ENCODE measurements at regions not wholly inside any gene's neighbourhood (a gene's known extent, or its start where the extent isn't known, plus 50 kb on each side); places are given as distances from the start of the nearest gene placed in this dataset.

GRCh38 chr5:9859808-9860207 lies 229.7 kb upstream of the TAS2R1 start:
- no CpG with 5 or more reads among the region's 1 CpG for WGBS (ENCODE audit: insufficient coverage)
- Mint-ChIP-seq H3K27ac (no peak overlapping the region), H3K4me1 (no peaks in the 10 kb centered on the region), H3K36me3 (no peaks in the 10 kb centered on the region), H3K27me3 (no peaks in the 10 kb centered on the region), H3K4me3 (no peak overlapping the region), H3K9me3 (peaks cover 7 to 18% (median 13%) of the 10 kb centered on the region in 3 donors)
- no peaks in the 10 kb centered on the region for H3K9me3 ChIP-seq
- no peak for DNase-seq
- POLR2A ChIA-PET = no interaction called here
- H3K4me1 ChIP-seq (ENCODE audit: control insufficient read depth in 1 of 2, extremely low read depth in 1 of 2, insufficient read depth in 2 of 2, low read length in 2 of 2) = no peaks in the 10 kb centered on the region
- no peak overlapping the region for H3K27ac ChIP-seq (ENCODE audit: low read length)
- no peak for ATAC-seq (replicated peaks in 1 of 4)
- H3K4me3 ChIP-seq (ENCODE audit: control insufficient read depth in 1 of 2, extremely low read depth in 1 of 2, low read length in 1 of 2) = no peak overlapping the region
- H3K36me3 ChIP-seq (ENCODE audit: control insufficient read depth in 2 of 2, extremely low read depth in 1 of 2, insufficient read depth in 1 of 2, low read length in 1 of 2) = no peaks in the 10 kb centered on the region
- CTCF ChIA-PET = interaction anchor here in 1 of 2 donors (0.6 kb wide), 1 partner anchor 31 kb away, joined by 3 read pairs; no protein-coding TSS in a partner anchor
- H3K27me3 ChIP-seq (replicated peaks in 1 of 2; ENCODE audit: control insufficient read depth in 2 of 2, extremely low read depth in 1 of 2, insufficient read depth in 2 of 2, low read length in 1 of 2) = no peaks in the 10 kb centered on the region

- ATAC-seq (replicated peaks in 1 of 4) (peak in 1 of 4 experiments; percentile 24), DNase-seq (no peak)
- Histone ChIP-seq H3K27ac (ENCODE audit: low read length) (no peak overlapping the region), H3K4me3 (ENCODE audit: control insufficient read depth in 1 of 2, extremely low read depth in 1 of 2, low read length in 1 of 2) (no peak overlapping the region), H3K4me1 (ENCODE audit: control insufficient read depth in 1 of 2, extremely low read depth in 1 of 2, insufficient read depth in 2 of 2, low read length in 2 of 2) (no peaks in the 10 kb centered on the region), H3K9me3 (no peaks in the 10 kb centered on the region), H3K36me3 (ENCODE audit: control insufficient read depth in 2 of 2, extremely low read depth in 1 of 2, insufficient read depth in 1 of 2, low read length in 1 of 2) (no peaks in the 10 kb centered on the region), H3K27me3 (replicated peaks in 1 of 2; ENCODE audit: control insufficient read depth in 2 of 2, extremely low read depth in 1 of 2, insufficient read depth in 2 of 2, low read length in 1 of 2) (no peaks in the 10 kb centered on the region)
- no peaks in the 10 kb centered on the region for H3K4me1 Mint-ChIP-seq
- H3K27ac Mint-ChIP-seq = no peak overlapping the region
- H3K27me3 Mint-ChIP-seq = no peaks in the 10 kb centered on the region
- no peak overlapping the region for H3K4me3 Mint-ChIP-seq
- no peaks in the 10 kb centered on the region for H3K36me3 Mint-ChIP-seq
- peaks cover 4 to 19% (median 11%) of the 10 kb centered on the region in 3 donors for H3K9me3 Mint-ChIP-seq
- POLR2A ChIA-PET = no interaction called here
- CTCF ChIA-PET = no interaction called here
- WGBS (ENCODE audit: insufficient coverage) = 88% methylated on average over 1 of the region's 3 CpGs
Measured at GRCh38 chr5:9858043-9858442, 227.9 kb upstream of the TAS2R1 start.

GRCh38 chr5:9853309-9853708 lies 223.2 kb upstream of the TAS2R1 start:
- Histone ChIP-seq H3K27me3 (replicated peaks in 1 of 2; ENCODE audit: control insufficient read depth in 2 of 2, extremely low read depth in 1 of 2, insufficient read depth in 2 of 2, low read length in 1 of 2) (no peaks in the 10 kb centered on the region), H3K9me3 (no peaks in the 10 kb centered on the region), H3K4me1 (ENCODE audit: control insufficient read depth in 1 of 2, extremely low read depth in 1 of 2, insufficient read depth in 2 of 2, low read length in 2 of 2) (no peaks in the 10 kb centered on the region), H3K27ac (ENCODE audit: low read length) (no peak overlapping the region), H3K36me3 (ENCODE audit: control insufficient read depth in 2 of 2, extremely low read depth in 1 of 2, insufficient read depth in 1 of 2, low read length in 1 of 2) (no peaks in the 10 kb centered on the region), H3K4me3 (ENCODE audit: control insufficient read depth in 1 of 2, extremely low read depth in 1 of 2, low read length in 1 of 2) (no peak overlapping the region)
- Mint-ChIP-seq H3K9me3 (peaks cover 4 to 22% (median 11%) of the 10 kb centered on the region in 3 donors), H3K27me3 (no peaks in the 10 kb centered on the region), H3K27ac (no peak overlapping the region), H3K4me3 (no peak overlapping the region), H3K4me1 (no peaks in the 10 kb centered on the region), H3K36me3 (no peaks in the 10 kb centered on the region)
- ChIA-PET POLR2A (no interaction called here), CTCF (no interaction called here)
- DNase-seq (no peak), ATAC-seq (replicated peaks in 1 of 4) (no peak)
- no CpG with 5 or more reads among the region's 2 CpGs for WGBS (ENCODE audit: insufficient coverage)

- H3K4me1 Mint-ChIP-seq = no peaks in the 10 kb centered on the region
- no peaks in the 10 kb centered on the region for H3K9me3 ChIP-seq
- no peak overlapping the region for H3K27ac Mint-ChIP-seq
- no peak overlapping the region for H3K27ac ChIP-seq (ENCODE audit: low read length)
- ATAC-seq (replicated peaks in 1 of 4) (no peak), DNase-seq (no peak)
- no peaks in the 10 kb centered on the region for H3K27me3 ChIP-seq (replicated peaks in 1 of 2; ENCODE audit: control insufficient read depth in 2 of 2, extremely low read depth in 1 of 2, insufficient read depth in 2 of 2, low read length in 1 of 2)
- no peaks in the 10 kb centered on the region for H3K27me3 Mint-ChIP-seq
- WGBS (ENCODE audit: insufficient coverage) = 80% methylated on average over 1 of the region's 3 CpGs
- ChIA-PET CTCF (no interaction called here), POLR2A (no interaction called here)
- peaks cover 4 to 22% (median 11%) of the 10 kb centered on the region in 3 donors for H3K9me3 Mint-ChIP-seq
- H3K4me3 Mint-ChIP-seq = no peak overlapping the region
- no peaks in the 10 kb centered on the region for H3K36me3 ChIP-seq (ENCODE audit: control insufficient read depth in 2 of 2, extremely low read depth in 1 of 2, insufficient read depth in 1 of 2, low read length in 1 of 2)
- H3K4me3 ChIP-seq (ENCODE audit: control insufficient read depth in 1 of 2, extremely low read depth in 1 of 2, low read length in 1 of 2) = no peak overlapping the region
- H3K4me1 ChIP-seq (ENCODE audit: control insufficient read depth in 1 of 2, extremely low read depth in 1 of 2, insufficient read depth in 2 of 2, low read length in 2 of 2) = no peaks in the 10 kb centered on the region
- H3K36me3 Mint-ChIP-seq = no peaks in the 10 kb centered on the region
Measured at GRCh38 chr5:9852671-9853070, 222.5 kb upstream of the TAS2R1 start.

GRCh38 chr5:9851458-9851857 lies 221.3 kb upstream of the TAS2R1 start:
- Histone ChIP-seq H3K27me3 (replicated peaks in 1 of 2; ENCODE audit: control insufficient read depth in 2 of 2, extremely low read depth in 1 of 2, insufficient read depth in 2 of 2, low read length in 1 of 2) (no peaks in the 10 kb centered on the region), H3K4me1 (ENCODE audit: control insufficient read depth in 1 of 2, extremely low read depth in 1 of 2, insufficient read depth in 2 of 2, low read length in 2 of 2) (no peaks in the 10 kb centered on the region), H3K4me3 (ENCODE audit: control insufficient read depth in 1 of 2, extremely low read depth in 1 of 2, low read length in 1 of 2) (no peak overlapping the region), H3K9me3 (no peaks in the 10 kb centered on the region), H3K36me3 (ENCODE audit: control insufficient read depth in 2 of 2, extremely low read depth in 1 of 2, insufficient read depth in 1 of 2, low read length in 1 of 2) (no peaks in the 10 kb centered on the region), H3K27ac (ENCODE audit: low read length) (no peak overlapping the region)
- no peaks in the 10 kb centered on the region for H3K4me1 Mint-ChIP-seq
- H3K27ac Mint-ChIP-seq = no peak overlapping the region
- 100% methylated on average over 1 of the region's 3 CpGs for whole genome bisulfite sequencing (ENCODE audit: insufficient coverage)
- peaks cover 0 to 22% (median 3%) of the 10 kb centered on the region in 3 donors for H3K9me3 Mint-ChIP-seq
- DNase-seq (no peak), ATAC-seq (replicated peaks in 1 of 4) (no peak)
- POLR2A ChIA-PET = no interaction called here
- no peak overlapping the region for H3K4me3 Mint-ChIP-seq
- no peaks in the 10 kb centered on the region for H3K27me3 Mint-ChIP-seq
- no peaks in the 10 kb centered on the region for H3K36me3 Mint-ChIP-seq
- CTCF ChIA-PET = no interaction called here

GRCh38 chr5:9850456-9850855 lies 220.3 kb upstream of the TAS2R1 start:
- H3K36me3 Mint-ChIP-seq = no peaks in the 10 kb centered on the region
- peaks cover under 1 to 20% (median under 1%) of the 10 kb centered on the region in 3 donors for H3K9me3 Mint-ChIP-seq
- H3K4me3 ChIP-seq (ENCODE audit: control insufficient read depth in 1 of 2, extremely low read depth in 1 of 2, low read length in 1 of 2) = no peak overlapping the region
- H3K27me3 Mint-ChIP-seq = no peaks in the 10 kb centered on the region
- H3K4me3 Mint-ChIP-seq = no peak overlapping the region
- H3K4me1 ChIP-seq (ENCODE audit: control insufficient read depth in 1 of 2, extremely low read depth in 1 of 2, insufficient read depth in 2 of 2, low read length in 2 of 2) = no peaks in the 10 kb centered on the region
- ChIA-PET CTCF (no interaction called here), POLR2A (no interaction called here)
- no peaks in the 10 kb centered on the region for H3K36me3 ChIP-seq (ENCODE audit: control insufficient read depth in 2 of 2, extremely low read depth in 1 of 2, insufficient read depth in 1 of 2, low read length in 1 of 2)
- no peak for DNase-seq
- no peaks in the 10 kb centered on the region for H3K27me3 ChIP-seq (replicated peaks in 1 of 2; ENCODE audit: control insufficient read depth in 2 of 2, extremely low read depth in 1 of 2, insufficient read depth in 2 of 2, low read length in 1 of 2)
- 100% methylated on average over 1 of the region's 5 CpGs for whole genome bisulfite sequencing (ENCODE audit: insufficient coverage)
- H3K4me1 Mint-ChIP-seq = no peaks in the 10 kb centered on the region
- ATAC-seq (replicated peaks in 1 of 4) = no peak
- no peaks in the 10 kb centered on the region for H3K9me3 ChIP-seq
- no peak overlapping the region for H3K27ac ChIP-seq (ENCODE audit: low read length)
- H3K27ac Mint-ChIP-seq = no peak overlapping the region

- no peaks in the 10 kb centered on the region for H3K27me3 Mint-ChIP-seq
- ChIA-PET CTCF (no interaction called here), POLR2A (no interaction called here)
- ATAC-seq (replicated peaks in 1 of 4) = no peak
- no peak for DNase-seq
- Histone ChIP-seq H3K27ac (ENCODE audit: low read length) (no peak overlapping the region), H3K27me3 (replicated peaks in 1 of 2; ENCODE audit: control insufficient read depth in 2 of 2, extremely low read depth in 1 of 2, insufficient read depth in 2 of 2, low read length in 1 of 2) (no peaks in the 10 kb centered on the region), H3K36me3 (ENCODE audit: control insufficient read depth in 2 of 2, extremely low read depth in 1 of 2, insufficient read depth in 1 of 2, low read length in 1 of 2) (no peaks in the 10 kb centered on the region), H3K4me3 (ENCODE audit: control insufficient read depth in 1 of 2, extremely low read depth in 1 of 2, low read length in 1 of 2) (no peak overlapping the region), H3K9me3 (no peaks in the 10 kb centered on the region), H3K4me1 (ENCODE audit: control insufficient read depth in 1 of 2, extremely low read depth in 1 of 2, insufficient read depth in 2 of 2, low read length in 2 of 2) (no peaks in the 10 kb centered on the region)
- 62% methylated on average over 5 of the region's 6 CpGs for WGBS (ENCODE audit: insufficient coverage)
- H3K9me3 Mint-ChIP-seq = peaks cover 4 to 19% (median 10%) of the 10 kb centered on the region in 3 donors
- H3K27ac Mint-ChIP-seq = no peak overlapping the region
- H3K4me3 Mint-ChIP-seq = no peak overlapping the region
- no peaks in the 10 kb centered on the region for H3K36me3 Mint-ChIP-seq
- no peaks in the 10 kb centered on the region for H3K4me1 Mint-ChIP-seq
Measured at GRCh38 chr5:9847631-9848030, 217.5 kb upstream of the TAS2R1 start.
